ENCODE measurements at regions not wholly inside any gene's neighbourhood (a gene's known extent, or its start where the extent isn't known, plus 50 kb on each side); places are given as distances from the start of the nearest gene placed in this dataset.

- TF ChIP-seq CTCF (IDR thresholded peaks at IDR 0.05) (no peak), POLR2A (IDR thresholded peaks at IDR 0.05) (no peak)
These were observed 77.3 kb upstream of the ATP2B2 start for GRCh38 chr3:10582733-10583132.

Data from Peyer's patch (tissue), 4 donors.